ENCODE measurements at regions not wholly inside any gene's neighbourhood (a gene's known extent, or its start where the extent isn't known, plus 50 kb on each side); places are given as distances from the start of the nearest gene placed in this dataset.
"Not testable (repeated sequence)": the region's sequence is repeated elsewhere in the genome, so short reads cannot be mapped to it uniquely, and the experiment has no call there.

DNA sequence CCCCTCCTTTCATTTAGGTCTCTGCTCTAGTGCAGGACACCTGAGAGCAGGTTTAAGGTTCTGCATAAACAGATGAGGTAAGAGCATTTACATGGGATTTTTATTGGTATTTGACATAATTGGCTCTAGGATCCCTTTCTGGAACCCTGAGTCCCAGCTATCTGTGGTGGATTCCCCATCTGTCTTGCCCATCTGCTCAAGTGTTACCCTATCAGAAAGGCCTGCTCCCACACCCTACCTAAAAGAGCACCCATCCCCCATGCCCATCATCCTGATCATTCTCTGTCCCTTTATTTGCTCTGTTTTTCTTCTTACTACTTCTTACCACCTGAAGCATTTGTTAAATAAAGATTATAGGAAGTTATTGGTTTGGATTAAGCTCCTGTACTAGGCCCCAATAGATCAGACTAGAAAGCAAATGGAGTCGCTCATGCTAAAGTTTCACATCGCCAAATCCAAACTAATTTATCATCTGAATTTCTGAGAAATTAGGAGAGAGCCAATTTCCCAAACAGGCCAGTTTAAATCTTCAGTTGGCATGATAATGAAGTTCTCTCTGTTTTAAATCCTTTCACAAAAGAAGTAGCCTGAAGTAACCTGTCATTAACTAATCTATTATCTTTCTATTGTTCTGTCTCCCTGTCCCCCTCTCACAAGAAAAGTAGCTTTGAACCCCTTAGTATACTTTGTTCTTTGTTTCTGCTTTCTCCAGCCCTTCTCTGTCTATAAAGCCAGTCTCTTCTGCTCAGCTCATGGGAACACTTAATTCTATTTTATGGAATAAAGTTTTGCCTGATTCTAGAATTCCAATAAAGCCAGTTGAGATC lies 178.6 kb downstream of the ZNF674 start:
- DNase-seq, result peak; percentile 51

GRCh38 chrX:46354481-46354880 lies 190.7 kb downstream of the ZNF674 start:
- no peak for DNase-seq

GRCh38 chrX:46341767-46342322 lies 203.4 kb downstream of the ZNF674 start:
- DNase-seq, result no peak

DNA sequence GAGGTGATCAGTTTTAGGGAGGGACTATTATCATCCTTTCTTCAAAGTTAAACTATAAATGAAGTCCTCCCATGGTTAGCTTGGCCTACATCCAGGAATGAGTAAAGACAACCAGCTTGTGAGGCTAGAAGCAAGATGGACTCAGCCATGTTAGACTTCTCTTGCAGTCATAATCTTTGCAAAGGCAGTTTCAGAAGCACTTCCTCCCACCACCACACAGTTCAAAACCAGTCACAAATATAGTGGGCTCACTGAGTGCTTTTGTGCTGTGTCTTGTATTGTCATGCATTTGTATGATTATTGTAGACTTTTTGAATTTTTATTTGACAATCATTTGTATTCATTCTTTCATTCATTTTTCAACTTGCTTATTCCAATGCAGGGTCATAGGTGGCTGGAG lies 204.5 kb downstream of the ZNF674 start:
- no peak for DNase-seq

DNA sequence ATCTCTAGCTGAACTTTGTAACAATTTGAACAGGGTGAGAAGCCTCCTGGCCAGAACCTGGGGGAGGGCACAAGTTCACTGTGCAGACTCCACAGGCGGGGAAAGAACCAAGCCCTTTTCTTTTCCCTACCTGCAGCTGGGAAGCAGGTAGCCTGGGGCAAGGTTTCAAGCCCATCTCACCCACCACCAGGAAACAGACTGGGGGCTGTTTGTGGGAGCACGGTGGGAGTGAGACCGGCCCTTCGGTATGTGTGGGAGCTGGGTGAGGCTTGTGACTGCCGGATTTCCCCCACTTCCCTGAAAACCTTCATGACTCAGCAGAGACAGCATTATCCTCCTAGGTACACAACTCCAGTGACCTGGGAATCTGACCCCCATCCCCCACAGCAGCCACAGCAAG lies 211.7 kb downstream of the ZNF674 start:
- DNase-seq, result no peak

DNA sequence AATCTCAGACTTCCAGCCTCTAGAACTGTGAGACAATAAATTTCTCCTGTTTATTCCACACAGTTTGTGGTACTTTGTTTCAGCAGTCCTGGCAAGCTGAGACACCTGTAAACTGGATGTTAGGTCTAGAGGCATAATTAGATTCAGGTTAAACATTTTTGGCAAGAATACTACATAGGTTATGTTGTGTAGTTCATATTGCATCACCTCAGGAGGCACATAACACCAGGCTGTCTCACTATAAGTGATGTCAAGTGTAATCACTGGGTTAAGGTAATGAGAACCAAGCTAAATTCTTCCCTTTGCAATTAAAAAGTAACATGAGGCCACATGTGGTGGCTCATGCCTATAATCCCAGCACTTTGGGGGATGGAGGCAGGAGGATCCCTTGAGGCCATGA lies 214.2 kb downstream of the ZNF674 start:
- no peak for DNase-seq

- DNase-seq, result no peak
These were observed 214.7 kb downstream of the ZNF674 start for GRCh38 chrX:46330513-46330912.

GRCh38 chrX:46328133-46328532 lies 217.1 kb downstream of the ZNF674 start:
- no peak for DNase-seq

- no peak for DNase-seq
These were observed 217.6 kb downstream of the ZNF674 start for GRCh38 chrX:46327566-46328115.

DNA sequence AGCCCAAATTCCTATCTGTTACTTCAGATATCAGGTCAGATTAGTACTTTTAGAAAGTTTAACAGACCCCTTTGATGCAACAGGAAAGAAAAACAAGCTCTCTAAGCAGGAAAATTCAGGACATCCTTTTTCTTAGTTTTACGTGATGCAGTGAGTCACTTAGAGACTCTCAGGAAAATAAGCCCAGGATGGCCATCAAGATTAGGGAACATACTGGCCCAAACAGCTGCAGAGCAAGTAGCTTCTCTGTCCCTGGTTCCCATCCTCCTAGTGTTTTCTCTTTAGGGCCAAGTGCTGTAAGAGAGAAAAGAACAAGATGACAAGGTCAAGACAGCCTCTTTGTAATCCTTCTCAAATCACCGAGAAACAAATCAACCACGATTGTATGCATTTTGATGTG lies 219.1 kb downstream of the ZNF674 start:
- DNase-seq, result no peak

DNA sequence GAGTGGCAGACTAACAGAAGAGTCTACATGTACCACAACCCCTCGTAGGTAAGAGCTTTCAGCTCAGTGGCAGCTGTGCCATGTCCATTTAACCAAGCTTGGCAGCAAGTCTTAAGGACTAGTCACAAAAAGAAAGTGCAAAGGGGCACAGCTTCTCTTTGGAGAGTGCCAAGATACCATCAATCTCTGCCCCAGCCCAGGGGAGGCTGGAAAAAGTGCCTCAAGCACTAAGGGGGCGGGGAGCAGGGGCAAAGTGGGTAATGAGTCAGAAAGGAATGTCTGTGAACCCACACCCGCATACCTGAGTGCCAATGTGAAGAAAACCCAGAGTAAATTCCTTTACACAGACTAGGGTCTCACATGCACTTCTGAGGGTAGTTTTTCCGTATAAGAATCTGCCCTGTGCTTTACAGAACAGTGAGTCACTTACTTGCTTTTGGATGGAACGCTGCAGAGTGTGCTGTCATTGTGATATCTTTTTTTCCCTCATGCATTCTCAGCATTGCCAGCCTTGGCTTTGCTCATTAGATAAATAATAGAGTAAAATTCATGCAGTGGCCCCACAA lies 219.8 kb downstream of the ZNF674 start:
- no peak for DNase-seq

DNA sequence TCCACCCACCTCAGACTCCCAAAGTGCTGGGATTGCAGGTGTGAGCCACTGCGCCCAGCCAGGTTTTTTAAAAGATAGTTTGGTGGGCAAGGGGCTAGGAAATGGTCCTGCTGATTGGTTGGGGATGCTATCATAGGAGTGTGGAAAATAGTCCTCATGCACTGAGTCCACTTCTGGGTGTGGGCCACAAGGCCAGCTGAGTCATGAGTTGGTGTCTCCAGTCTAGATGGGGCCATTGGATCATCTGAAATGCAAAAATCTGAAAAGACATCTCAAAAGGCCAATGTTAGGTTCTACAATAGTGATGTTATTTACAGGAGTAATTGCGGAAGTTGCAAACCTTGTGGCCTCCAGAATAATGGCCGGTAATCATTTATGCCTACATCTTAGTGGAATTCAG lies 221.1 kb downstream of the ZNF674 start:
- no peak for DNase-seq

GRCh38 chrX:46322929-46323328 lies 222.3 kb downstream of the ZNF674 start:
- DNase-seq, result not testable (repeated sequence)

- no peak for DNase-seq
These were observed 223.5 kb downstream of the ZNF674 start for GRCh38 chrX:46321676-46322075.

GRCh38 chrX:46319750-46320149 lies 225.5 kb downstream of the ZNF674 start:
- no peak for DNase-seq

- no peak for DNase-seq
These were observed 226.7 kb downstream of the ZNF674 start for GRCh38 chrX:46318551-46318950.

DNA sequence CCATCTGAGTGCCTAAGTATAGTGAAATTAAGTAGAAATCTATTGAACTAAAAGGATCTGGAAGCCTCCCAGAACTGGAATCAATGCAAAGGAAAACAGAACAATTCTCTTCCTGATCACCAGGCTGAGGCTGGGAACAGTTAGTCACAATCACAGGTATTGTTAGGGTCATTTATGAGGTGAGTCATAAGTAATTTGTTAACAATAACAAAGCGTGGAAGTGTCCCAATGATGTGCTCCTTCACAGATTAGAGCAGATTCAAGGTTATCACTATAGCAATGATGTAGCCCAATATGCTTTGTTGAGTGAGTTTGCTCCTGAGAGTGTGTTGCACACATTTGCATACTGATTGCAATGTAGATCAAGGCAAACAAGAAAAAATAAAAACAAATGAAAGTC lies 228.1 kb downstream of the ZNF674 start:
- DNase-seq, result no peak

DNA sequence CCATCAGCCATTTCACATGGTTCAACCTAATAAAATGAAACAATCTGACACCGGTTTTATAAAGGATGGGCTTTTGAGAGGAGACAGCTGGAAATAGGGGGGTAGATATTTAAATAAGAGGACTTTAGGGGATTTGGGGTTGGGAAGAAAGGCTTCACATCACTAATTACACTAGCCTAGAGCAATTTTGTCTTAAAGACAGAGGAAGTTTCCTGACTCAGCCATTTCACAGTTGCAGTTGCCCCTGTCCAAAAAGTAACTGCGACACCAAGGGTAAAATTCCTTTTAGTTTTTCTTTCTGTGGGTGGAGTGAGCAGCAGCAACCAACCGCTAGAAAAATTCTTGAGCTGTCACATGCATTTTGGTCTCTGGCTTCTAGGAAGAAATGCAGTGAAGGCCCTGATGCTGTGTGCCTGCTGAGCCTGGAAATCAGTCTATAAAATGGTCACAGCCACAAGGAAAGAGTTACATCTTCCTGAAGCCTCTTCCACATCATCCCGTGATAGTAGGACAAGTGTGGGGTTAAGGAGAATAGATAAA lies 233.6 kb downstream of the ZNF674 start:
- DNase-seq, result no peak

GRCh38 chrX:46310815-46311497 lies 234.3 kb downstream of the ZNF674 start:
- DNase-seq, result no peak

- DNase-seq, result no peak
These were observed 237.1 kb downstream of the ZNF674 start for GRCh38 chrX:46308110-46308509.

DNA sequence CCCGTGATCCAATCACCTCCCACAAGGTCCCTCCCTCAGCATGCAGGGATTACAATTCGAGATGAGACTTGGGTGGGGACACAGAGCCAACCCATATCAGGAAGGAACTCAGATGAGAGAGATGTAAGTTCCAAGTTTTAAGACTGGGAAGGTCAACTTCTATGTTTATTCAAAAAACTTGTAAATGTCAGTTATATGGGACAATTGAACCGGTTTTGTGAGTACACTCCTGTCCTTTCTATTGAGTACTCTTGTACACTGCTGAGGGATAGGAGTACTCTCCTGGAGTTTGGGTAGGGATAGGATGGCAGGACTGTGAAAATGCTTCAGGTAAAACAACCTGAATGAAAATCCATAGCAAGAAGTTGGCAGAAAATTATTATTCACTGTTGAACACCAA lies 239.1 kb downstream of the ZNF674 start:
- DNase-seq, result no peak

- DNase-seq, result no peak
These were observed 239.8 kb downstream of the ZNF674 start for GRCh38 chrX:46305431-46305830.

DNA sequence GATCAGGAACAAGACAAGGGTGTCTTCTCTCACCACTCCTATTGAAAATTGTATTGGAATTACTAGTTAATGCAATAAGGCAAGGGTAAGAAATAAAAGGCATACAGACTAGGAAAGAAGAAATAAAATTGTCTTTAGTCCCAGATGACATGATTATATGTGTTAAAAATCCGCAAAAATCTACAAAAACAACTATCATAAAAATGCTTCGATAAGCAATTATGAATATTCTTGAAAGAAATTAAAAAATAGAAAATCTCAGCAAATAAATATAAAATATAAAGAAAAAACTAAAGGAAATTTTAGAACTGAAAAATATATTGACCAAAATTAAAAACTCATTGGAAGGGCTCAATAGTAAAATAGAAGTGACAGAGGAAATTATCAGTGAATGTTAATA lies 243.3 kb downstream of the ZNF674 start:
- no peak for DNase-seq

Measured in NCI-H2171 (cell line).